ENCODE measurements at regions not wholly inside any gene's neighbourhood (a gene's known extent, or its start where the extent isn't known, plus 50 kb on each side); places are given as distances from the start of the nearest gene placed in this dataset.
"Not testable (repeated sequence)": the region's sequence is repeated elsewhere in the genome, so short reads cannot be mapped to it uniquely, and the experiment has no call there.

DNA sequence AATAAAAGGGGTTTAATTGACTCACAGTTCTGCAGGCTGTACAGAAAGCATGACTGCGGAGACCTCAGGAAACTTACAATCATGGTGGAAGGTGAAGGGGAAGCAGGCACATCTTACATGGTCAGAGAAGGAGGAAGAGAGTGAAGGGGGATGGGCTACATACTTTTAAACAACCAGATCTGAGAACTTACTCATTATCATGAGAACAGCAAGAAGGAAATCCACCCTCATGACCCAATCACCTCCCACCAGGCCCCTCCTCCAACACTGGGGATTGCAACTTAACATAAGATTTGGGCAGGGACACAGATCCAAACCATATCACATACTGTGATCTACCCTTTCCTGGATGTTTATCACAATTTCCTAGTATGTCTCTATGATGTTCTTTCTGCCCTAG, 1093.0 kb upstream of the TMEM132C start:
- not testable (repeated sequence) for TF ChIP-seq POLR2A (IDR thresholded peaks at IDR 0.05)
- TF ChIP-seq, protein P1, sequence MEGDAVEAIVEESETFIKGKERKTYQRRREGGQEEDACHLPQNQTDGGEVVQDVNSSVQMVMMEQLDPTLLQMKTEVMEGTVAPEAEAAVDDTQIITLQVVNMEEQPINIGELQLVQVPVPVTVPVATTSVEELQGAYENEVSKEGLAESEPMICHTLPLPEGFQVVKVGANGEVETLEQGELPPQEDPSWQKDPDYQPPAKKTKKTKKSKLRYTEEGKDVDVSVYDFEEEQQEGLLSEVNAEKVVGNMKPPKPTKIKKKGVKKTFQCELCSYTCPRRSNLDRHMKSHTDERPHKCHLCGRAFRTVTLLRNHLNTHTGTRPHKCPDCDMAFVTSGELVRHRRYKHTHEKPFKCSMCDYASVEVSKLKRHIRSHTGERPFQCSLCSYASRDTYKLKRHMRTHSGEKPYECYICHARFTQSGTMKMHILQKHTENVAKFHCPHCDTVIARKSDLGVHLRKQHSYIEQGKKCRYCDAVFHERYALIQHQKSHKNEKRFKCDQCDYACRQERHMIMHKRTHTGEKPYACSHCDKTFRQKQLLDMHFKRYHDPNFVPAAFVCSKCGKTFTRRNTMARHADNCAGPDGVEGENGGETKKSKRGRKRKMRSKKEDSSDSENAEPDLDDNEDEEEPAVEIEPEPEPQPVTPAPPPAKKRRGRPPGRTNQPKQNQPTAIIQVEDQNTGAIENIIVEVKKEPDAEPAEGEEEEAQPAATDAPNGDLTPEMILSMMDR (IDR thresholded peaks at IDR 0.05 in 4 of 5, conservative IDR thresholded peaks at IDR 0.05 in 1 of 5): not testable (repeated sequence)

All from gastrocnemius medialis (tissue), 4 donors.